HL-60 (cell line): ENCODE measurements at regions not wholly inside any gene's neighbourhood (a gene's known extent, or its start where the extent isn't known, plus 50 kb on each side); places are given as distances from the start of the nearest gene placed in this dataset.

Source experiments
- CTCF ChIP-seq: IDR thresholded peaks from one replicate; pipeline ENCODE4 v1.5.1; 2011; ENCODE audit warnings: low read length, control low read depth, inconsistent platforms; ENCODE audit not compliant: insufficient read depth
- REST ChIP-seq: IDR thresholded peaks from 2 replicates; pipeline ENCODE4 v1.6.1; 2012; ENCODE audit warnings: low read depth; ENCODE audit not compliant: insufficient replicate concordance
- SPI1 ChIP-seq: IDR thresholded peaks from 2 replicates; pipeline ENCODE4 v1.6.1; 2012; ENCODE audit warnings: low read depth, mild to moderate bottlenecking, borderline replicate concordance

DNA sequence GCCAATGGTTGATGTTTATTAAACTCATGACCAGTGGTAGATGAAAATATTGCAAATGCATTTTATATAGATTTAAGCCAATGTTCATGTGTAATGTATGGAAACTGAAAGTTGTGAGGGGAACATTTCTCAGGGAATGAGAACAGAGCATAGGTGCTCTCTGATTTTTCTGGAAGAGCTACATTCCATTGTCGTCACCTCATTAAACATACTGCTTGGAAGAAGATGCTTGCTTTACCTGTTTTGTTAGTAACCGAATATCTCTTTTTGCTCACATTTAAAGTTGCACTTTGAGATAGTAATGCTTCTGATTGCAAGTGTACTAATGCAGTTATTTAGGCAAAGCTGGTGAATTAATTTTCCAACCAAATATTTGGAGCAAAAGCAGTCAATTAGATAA is 93.8 kb upstream of the CLCN4 start:
- TF ChIP-seq CTCF (no peak), SPI1 (no peak), REST (no peak)
